Fibroblast of villous mesenchyme (primary cell): ENCODE measurements at regions not wholly inside any gene's neighbourhood (a gene's known extent, or its start where the extent isn't known, plus 50 kb on each side); places are given as distances from the start of the nearest gene placed in this dataset.

Experiments used
- DNase-seq: peaks from one replicate; pipeline ENCODE4 v3.0.0-alpha.2; 2010; ENCODE audit warnings: low read depth
- H3K4me3 ChIP-seq: 2 replicates; pipeline ENCODE4 v1.5.1; 2011; ENCODE audit warnings: low read depth, mild to moderate bottlenecking, low read length
- CTCF ChIP-seq: IDR thresholded peaks from 2 replicates; pipeline ENCODE4 v1.5.1; 2012; ENCODE audit warnings: low read depth, mild to moderate bottlenecking, low read length; ENCODE audit not compliant: insufficient read depth

- no peak overlapping the region for H3K4me3 ChIP-seq
- DNase-seq: no peak
- no peak for TF ChIP-seq CTCF
These were observed 73.1 kb upstream of the KCNA4 start for GRCh38 chr11:30089921-30090320.

GRCh38 chr11:30091246-30091645, 74.4 kb upstream of the KCNA4 start:
- DNase-seq: no peak
- no peak for TF ChIP-seq CTCF
- H3K4me3 ChIP-seq: no peak overlapping the region

GRCh38 chr11:30091737-30092136, 74.9 kb upstream of the KCNA4 start:
- H3K4me3 ChIP-seq: no peak overlapping the region
- TF ChIP-seq CTCF: no peak
- no peak for DNase-seq

- no peak overlapping the region for H3K4me3 ChIP-seq
- no peak for TF ChIP-seq CTCF
- DNase-seq: no peak
These were observed 75.7 kb upstream of the KCNA4 start for GRCh38 chr11:30092518-30092917.

GRCh38 chr11:30100495-30100894, 83.7 kb upstream of the KCNA4 start:
- no peak for DNase-seq
- TF ChIP-seq CTCF: no peak

GRCh38 chr11:30106222-30107181, 89.7 kb upstream of the KCNA4 start:
- no peak for DNase-seq
- TF ChIP-seq CTCF: no peak
- no peak overlapping the region for H3K4me3 ChIP-seq

More at GRCh38 chr11:30100495-30100894, 83.7 kb upstream of the KCNA4 start:
- no peak overlapping the region for H3K4me3 ChIP-seq

- H3K4me3 ChIP-seq: no peak overlapping the region
- no peak for TF ChIP-seq CTCF
- DNase-seq: peak; percentile 14
These were observed 91.1 kb upstream of the KCNA4 start for GRCh38 chr11:30107899-30108298.
